B cell (primary cell): ENCODE measurements at regions not wholly inside any gene's neighbourhood (a gene's known extent, or its start where the extent isn't known, plus 50 kb on each side); places are given as distances from the start of the nearest gene placed in this dataset.

Experiments
- CTCF ChIP-seq: fragments of 200-600 bp; IDR thresholded peaks from one replicate; pipeline ENCODE4 v1.8.0; 2022; ENCODE audit warnings: antibody characterized with exemption, mild to moderate bottlenecking
- EZH2 ChIP-seq: IDR thresholded peaks from 2 replicates; pipeline ENCODE4 v1.6.1; 2012; ENCODE audit warnings: borderline replicate concordance, low read depth, mild to moderate bottlenecking, moderate library complexity, low read length; ENCODE audit not compliant: insufficient read depth, poor library complexity, severe bottlenecking

- TF ChIP-seq CTCF (no peak), EZH2 (no peak)
Measured at GRCh38 chr9:14992516-14992915, 82.3 kb upstream of the FREM1 start.
